Activated T-cell treated with anti-CD3 and anti-CD28 coated beads for 1 hour (primary cell): ENCODE measurements at regions not wholly inside any gene's neighbourhood (a gene's known extent, or its start where the extent isn't known, plus 50 kb on each side); places are given as distances from the start of the nearest gene placed in this dataset.
"Not testable (repeated sequence)": the region's sequence is repeated elsewhere in the genome, so short reads cannot be mapped to it uniquely, and the experiment has no call there.

ENCODE experiments used
- DNase-seq: peaks from one replicate; pipeline ENCODE4 v3.0.0-alpha.2; 2020; ENCODE audit warnings: low read depth

DNA sequence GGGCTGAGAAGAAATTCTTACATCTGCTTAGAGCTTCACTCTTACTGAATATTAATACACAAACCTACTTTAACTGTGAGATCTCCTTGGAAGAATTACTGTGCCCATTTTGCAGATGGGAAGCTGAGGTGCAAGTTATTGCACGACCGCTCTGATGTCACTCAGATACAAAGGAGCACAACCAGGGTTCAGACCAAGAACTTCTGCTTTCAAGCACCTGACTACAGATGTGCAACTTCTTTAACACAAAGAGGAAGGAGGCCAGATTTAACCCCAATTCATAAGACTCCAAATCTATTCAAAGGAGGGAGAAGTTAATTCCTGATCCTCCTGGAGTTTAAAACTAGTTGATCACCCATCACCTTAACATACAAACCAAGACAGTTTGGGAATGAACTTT lies 232.6 kb downstream of the VRK1 start:
- DNase-seq = no peak

DNA sequence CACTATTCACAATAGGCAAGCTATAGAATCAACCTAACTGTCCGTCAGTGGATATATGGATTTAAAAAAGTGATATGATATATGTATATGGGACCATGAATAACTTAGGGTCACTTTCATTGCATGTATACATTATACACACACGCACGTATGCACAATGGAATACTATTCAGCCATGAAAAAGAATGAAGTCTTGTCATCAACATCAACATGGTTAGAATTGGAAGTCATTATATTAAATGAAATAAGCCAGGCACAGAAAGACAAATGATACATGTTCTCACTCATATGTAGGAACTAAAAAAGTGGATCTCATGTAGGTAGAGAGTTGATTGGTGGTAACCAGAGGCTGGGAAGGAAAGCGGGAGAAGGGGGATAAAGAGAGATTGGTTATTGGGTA lies 234.3 kb downstream of the VRK1 start:
- DNase-seq = no peak

DNA sequence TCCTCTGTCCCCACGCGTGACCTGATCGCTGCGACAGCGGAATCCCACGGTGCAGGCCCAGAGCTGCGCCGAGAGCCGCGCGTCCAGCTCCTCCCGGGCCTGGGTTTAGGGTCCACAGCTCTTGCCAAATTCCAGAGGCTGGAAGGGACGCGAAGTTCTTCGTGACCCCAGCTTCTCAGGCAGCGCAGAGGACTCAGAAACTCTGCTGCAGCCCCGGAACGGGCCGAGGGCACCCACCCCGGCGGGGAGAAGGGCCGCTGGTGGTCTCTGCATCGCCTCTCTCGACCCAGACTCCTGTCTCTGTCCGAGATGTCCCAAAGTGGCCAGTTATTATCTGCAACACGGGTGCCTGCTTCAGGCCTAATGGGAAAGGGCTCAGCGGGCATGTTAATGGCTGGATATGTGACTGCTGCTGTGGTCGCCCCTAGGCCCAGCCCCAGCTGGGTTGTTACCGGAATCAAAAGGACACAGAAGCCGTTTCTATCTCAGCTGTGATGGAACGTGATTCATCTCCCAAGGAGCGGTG lies 236.4 kb downstream of the VRK1 start:
- no peak for DNase-seq

DNA sequence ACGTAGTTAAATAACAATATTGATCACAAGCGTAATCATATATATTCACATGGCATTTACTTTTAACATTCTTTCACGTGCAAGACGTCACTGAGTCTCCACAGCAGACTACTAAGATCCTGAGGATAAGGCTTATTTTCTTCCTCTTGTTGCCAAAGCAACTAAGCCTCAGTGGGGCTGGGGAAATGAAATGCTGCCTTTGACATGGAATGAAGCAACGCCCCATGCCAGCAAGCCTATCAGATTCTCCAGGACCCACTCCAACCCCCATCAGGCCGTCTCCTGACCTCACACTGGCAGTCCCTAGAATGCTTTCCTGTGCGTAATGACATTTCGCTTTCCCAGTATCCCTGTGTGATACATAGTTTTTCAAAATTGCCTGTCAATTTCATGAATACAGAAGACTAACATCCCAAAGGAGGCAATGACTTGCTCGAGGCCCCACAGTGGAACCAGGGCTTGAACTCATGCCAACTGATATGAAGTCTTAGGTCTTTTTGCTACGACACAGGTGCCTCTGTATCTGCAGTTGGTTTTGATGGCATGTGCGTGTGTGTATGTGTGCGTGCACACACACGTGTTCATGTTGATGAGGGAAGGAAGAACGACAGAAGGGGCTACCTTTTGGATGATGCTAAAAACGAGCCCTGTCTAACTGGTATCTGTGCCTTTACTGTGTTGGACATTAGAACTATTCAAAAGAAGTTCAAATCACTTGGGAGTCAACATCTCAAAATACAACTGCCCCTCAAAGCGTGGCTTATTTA lies 239.1 kb downstream of the VRK1 start:
- no peak for DNase-seq

DNA sequence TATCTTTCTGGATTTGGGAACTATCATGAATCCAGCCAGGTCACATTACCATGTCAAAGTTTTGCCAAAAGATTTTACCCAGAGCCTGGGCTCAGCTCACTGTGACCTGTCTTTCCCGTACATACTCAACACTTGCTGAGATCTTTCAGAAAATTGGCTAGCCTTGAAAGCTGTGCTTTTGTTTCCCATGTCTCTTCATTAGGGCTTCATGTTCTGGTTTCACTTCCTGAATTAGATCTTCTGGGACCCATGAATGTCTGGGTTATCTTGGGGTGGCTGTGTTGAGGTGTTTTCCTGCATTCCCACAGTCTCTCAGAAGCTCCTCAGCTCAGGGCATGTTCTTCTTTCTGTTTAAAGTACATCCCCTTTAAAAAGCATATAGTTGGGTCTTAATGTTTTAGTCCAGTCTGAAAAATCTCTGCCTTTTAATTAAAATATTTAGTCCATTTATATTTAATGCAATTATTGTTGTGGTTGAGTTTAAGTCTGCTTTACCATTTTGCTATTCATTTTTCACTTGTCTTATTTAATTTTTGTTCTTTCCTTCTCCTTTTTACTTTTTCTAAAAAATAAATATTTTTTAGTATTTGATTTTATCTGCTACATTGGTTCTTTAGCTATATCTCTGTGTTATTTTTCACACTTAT lies 242.7 kb downstream of the VRK1 start:
- no peak for DNase-seq

DNA sequence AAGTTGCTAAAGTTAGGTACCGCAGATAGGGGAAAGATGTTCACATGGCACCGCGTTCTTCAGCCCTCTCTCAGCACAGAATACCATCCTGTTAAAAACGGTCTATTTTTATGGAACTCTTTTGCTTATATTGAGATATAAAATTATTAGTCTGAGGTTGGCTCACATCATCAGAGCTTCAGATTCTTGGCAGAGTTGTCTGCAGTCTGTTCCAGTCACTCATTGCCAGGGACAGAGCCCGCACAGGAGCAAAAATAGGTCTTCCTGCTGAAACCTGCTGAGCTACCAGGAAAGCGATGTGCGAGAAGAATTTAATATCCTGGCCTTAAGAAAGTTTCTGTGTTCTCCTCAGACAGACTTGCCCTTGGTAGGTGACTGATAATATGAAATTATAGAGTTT lies 249.8 kb downstream of the VRK1 start:
- no peak for DNase-seq

DNA sequence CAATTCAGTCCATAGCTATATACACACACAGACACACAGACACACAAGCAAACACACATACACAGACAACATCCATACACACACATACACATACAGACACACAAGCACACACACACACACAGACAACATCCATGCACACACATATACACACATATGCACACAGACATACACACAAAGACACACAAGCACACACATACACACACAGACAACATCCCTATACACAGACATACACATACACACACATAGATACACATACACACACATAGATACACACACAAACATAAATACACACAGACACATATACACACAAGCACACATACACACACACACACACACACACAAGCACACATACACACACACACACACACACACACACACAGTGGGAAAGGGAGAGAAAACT lies 254.8 kb downstream of the VRK1 start:
- no peak for DNase-seq

DNA sequence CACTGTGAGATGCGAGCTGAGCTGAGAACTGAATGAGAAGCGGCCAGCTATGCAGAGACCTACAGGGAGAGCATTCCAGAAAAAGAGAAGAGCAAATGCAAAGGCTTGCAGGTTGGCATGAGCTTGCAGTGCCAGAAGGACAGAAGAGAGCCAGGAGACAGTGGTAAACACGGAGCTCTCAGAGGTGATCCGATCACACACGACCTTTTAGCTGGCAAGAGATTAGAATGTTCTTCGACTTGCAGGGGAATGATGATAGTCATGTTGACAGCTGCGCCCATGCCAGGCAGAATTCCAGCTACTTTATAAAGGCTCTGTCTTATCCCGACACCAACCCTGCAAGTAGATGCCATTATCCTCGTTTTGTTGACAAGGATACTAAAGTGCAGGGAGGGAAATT lies 256.8 kb downstream of the VRK1 start:
- DNase-seq = no peak

DNA sequence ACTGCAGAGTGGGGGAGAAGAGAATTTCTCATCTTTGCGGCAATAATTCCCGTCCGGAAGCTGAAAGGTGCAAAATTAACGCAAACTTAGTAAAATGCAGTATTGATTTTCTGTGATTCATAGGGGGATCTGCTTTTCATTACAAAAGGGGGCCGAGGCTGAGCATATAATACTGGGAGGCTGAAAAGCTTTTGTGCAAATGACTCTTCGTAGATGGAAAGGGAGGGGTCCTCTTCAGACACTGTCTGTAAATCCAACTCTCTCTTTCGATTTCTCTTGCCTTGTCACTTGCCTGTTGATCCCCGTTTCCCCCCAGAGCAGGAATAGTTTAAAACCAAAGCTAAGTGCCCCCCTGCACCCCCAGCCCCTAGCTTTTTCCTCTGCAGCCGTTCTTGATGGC lies 258.2 kb downstream of the VRK1 start:
- no peak for DNase-seq

DNA sequence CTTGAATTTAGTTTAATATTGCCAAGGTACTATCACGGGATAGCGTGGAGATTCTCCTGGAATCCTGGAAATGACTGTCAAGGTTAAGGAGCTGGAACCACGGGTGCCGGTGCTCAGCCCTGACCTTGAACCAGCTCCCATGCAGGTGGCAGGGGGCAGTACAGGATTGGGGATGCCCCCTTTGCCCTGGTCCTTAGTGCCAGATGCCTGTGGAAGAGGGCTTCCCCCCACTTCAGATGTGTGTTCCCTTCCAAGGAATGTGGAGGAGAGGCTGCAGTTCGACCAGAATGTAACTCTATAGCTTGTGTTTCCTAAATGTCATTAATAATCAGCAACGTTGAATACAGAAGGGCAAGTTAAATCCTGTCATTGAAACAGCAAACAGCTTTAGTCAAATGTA lies 258.9 kb downstream of the VRK1 start:
- DNase-seq = no peak

DNA sequence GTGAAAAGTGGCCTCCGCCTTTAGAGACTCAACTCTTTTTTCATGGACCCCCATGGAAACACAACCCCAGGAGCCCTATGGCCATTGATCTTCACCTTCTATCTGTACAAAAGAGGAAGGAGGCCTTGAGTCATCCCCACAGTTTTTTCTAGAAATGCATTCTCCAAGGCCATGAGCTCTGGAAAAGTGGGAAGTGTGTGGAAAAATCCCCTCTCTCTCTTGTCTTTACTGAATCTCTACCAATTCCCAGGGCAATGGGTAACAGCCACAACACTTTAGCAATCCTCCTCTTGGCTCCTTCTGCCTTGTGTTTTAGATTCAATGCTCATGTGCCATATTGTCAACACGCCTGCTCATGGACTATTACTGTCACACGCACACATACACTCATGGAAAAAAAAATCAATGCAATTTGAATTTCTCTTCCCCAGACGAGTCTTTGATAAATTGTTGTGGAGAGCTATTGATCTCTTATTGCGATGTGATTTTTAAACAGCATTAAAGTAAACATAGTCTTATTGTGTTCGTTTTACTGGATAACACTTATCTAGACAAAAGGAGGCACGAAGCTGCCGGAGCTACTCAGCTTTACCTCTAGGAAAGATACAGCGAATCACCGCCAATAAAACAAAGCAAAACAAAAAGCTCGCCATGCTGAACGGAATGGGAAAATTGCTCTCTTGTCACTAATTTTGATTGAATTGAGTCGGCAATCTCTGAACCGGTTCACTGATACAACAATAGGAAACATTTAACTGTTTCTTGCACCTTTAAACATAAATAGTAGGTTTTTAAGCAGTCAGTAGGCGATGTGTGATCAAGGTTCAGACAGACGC lies 260.3 kb downstream of the VRK1 start:
- no peak for DNase-seq

DNA sequence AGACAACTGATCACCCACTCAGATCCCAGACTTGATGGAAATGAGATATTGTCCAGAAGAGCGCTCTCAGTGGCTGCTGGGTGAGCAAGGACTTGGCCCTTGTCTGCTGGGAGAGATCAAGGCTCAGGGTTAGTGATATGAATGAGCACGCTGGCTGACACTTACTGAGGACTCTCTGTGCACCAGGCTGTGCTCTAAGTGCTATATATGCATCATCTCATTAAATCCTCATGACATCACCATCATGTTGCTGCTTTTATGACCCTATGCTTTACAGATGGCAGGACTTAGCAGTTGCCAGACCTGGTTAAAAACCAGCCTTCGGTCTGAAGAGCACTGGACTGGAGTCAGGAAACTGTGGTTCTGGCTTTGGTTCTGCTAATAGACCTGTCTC lies 260.9 kb downstream of the VRK1 start:
- no peak for DNase-seq

DNA sequence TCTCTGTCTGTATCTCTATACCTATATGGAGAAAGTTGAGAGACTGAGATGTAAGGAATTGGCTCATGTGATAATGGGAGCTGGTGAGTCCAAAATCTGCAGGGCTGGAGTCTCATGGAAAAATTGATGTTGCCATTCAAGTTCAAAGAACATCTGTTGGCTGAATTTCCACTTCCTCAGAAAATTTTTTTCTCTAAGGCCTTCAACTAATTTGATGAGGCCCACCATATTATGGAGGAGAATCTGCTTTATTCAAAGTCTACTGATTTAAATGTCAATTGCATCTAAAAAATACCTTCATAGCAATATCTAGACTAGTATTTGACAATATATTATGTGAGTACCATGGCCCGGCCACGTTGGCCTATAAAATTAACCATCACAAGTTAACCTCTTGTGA lies 261.4 kb downstream of the VRK1 start:
- no peak for DNase-seq

DNA sequence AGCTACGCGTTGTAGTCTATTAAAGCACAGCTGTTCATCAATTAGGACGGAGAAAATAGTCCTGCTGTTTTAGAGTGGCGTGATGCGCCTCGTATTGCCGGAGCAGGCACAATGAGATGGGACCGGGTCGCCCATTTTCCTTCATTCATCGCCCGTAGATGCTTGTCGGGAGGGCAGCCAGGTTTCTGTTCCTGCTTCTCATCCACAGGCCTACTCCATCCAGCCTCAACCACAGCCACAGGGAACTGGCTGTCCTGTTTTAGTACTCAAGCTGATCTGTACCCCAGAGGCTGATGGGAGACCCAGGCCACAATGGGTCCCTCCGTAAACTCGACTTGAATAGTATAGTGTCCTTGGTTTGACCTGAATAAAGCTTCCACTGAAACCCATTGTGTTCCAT lies 264.0 kb downstream of the VRK1 start:
- no peak for DNase-seq

DNA sequence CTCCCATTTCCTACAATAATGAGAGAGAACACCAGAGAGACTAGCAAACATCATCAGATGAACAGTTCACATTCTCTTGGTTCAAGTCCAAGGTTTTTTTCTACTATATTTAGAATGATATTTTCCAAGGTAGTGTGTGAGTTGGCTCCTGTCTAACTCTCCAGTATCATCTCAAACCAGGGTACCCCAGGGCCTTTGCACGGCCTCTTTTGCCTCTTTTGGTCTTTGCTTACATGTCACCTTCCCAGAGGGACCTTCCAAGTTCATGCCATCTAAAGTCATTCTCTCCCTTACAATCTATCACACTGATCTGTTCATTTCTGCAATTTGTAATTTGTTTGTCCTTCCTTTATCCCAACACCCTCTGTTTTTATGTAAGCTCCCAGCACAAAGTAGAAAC lies 264.5 kb downstream of the VRK1 start:
- DNase-seq = no peak

DNA sequence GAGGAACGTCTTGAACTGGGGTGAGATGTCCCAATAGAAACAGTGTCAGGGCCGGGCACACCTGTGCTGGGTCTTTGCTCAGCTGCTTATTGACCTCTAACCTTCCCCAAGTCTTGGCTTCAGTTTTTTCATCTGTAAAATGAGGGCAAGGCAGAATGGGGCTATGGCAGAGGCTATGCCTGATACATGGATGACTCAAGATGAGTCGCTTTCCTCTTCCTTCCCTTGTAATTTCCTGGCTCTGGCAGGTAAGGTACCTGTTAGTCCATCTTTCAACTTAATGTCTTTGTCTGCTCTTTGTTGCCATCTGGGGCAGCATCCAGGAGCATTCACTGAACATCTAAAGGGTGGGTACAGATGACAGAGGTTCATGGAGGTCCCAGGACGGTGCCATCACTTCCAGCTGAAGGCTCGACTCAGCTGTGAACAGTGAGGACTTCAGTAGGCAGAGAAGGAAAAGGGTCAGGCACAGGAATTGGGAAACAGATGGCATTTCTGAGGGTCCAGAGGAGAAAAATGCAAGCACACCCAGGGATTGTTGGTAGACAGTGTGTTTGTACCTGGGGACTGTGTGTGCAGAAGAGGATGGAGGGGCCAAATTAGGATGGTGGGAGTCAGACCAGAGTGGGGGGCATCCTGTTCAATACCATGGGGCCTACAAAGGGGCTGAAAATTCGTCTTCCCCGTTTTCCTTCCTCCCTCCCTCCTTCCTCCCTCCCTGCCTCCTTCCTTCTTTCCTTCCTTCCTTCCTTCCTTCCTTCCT lies 268.3 kb downstream of the VRK1 start:
- DNase-seq = no peak

DNA sequence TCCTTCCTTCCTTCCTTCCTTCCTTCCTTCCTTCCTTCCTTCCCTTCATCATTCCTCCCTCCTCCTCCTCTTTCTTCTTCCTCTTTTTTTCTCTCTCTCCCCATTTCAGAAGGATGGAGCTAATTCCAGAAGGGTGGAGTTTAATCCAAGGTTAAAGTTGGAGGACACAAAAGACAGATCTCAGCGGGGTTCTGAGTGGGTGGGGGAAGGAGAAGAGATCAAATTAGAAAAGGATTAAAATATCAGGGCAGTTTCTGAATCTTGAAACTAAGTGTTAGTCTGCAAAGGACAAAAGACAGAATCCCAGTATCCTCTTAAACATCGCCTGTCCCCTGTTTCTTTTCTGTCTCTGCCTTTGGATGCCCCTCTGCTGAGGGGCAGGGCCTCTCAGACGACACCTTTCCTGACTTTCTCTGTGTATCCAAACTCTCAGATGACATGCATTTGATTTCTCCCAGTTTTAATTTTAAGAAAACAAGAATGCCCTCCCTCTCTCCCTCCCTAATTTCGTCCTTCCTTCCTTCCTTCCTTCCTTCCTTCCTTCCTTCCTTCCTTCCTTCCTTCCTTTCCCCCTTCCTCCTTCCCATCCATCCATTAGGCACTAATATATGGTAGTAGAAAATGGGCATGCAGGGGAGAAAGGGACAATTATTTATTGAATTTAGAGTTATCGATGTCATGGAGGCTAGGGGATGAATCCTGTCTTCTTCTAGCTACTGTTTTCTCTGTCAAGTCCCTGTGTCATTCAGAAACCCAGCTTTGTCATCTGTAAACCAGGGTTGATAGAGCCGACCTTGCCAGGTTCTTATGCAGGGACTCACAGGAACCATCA lies 269.1 kb downstream of the VRK1 start:
- no peak for DNase-seq

DNA sequence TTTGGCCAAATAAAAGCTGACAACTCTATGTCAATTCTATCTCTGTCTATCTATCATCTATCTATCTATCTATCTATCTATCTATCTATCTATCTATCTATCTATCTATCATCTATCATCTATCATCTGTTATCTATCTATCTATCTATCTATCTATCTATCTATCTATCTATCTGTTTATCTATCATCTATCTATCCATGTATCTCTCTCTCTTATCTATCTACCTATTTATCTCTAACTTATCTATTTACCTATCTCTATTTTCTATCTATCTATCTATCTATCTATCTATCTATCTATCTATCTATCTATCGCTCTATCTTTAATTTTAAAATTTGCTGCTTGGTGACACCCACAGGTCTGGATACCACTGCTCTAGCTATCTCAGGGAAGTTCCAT lies 271.1 kb downstream of the VRK1 start:
- DNase-seq = not testable (repeated sequence)

DNA sequence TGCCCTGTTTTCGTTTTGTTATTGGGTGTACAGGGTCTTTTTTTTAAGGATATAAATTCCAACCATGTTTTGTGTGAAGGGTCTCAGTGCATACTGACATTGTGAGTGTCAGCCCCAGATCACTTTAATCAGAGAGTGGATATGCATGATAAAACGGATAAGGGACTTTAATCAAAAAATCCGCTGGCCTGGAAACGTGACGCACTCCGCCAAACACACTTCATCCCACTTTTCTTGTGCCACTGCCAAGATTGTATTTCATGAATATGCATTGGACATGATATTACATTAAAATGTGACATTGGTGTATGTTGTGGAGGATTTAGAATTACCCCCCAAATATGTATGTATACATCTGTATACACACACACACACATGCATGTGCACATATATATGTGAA lies 273.1 kb downstream of the VRK1 start:
- DNase-seq = no peak

DNA sequence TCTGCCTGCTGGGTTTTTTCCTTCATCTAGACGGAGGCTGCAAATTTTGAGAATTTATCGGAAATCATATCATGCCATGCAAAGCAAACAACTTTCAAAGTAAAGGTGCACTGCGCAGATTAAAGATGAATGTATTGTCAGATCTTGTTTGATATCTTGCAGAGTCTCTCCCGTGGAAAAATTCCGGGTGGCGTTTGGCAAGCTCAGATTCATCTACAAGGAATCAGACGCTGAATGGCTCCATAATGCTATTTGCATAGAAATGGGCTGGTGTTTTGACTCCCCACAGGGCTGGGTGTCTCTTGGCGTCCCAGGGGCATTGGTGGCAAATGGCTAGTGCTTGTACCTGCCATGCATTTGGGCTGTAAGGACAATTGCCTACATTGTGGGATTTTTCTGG lies 274.0 kb downstream of the VRK1 start:
- DNase-seq = no peak

DNA sequence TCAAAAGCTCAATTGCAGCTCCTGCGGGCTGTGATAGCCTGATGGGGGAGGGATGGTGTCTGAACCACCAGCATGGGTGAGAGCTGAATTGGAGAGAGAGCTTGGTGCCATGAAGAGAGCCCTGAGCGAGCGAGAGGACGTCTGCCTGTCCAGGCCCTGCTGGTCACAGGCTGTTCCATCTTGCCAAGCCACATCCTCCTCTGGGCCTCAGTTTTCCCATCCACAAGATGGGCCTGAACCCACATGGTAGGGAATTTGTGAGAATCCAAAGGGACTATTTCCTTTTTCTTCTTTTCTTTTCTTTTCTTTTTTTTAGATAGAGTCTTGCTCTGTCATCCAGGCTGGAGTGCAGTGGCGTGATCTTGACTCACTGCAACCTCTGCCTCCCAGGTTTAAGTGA lies 276.4 kb downstream of the VRK1 start:
- DNase-seq = no peak
